WTC11 (cell line): ENCODE measurements at regions not wholly inside any gene's neighbourhood (a gene's known extent, or its start where the extent isn't known, plus 50 kb on each side); places are given as distances from the start of the nearest gene placed in this dataset.

Experiments used
- ATF6 ChIP-seq: sonication (generic); formaldehyde crosslinking; IDR thresholded peaks from 2 replicates; pipeline ENCODE4 v1.8.1; 2023; ENCODE audit warnings: mild to moderate bottlenecking, missing genetic modification reagents
- CTCF ChIP-seq: fragments of 200-600 bp; IDR thresholded peaks from 2 replicates; pipeline ENCODE4 v1.8.0; 2022; ENCODE audit warnings: antibody characterized with exemption
- ESRRA ChIP-seq: sonication (generic); formaldehyde crosslinking; IDR thresholded peaks from 2 replicates; pipeline ENCODE4 v1.8.1; 2022; ENCODE audit warnings: mild to moderate bottlenecking, missing genetic modification reagents, borderline replicate concordance
- FOXP1 ChIP-seq: sonication (generic); formaldehyde crosslinking; IDR thresholded peaks from 2 replicates; pipeline ENCODE4 v1.8.0; 2022; ENCODE audit warnings: missing genetic modification reagents, mild to moderate bottlenecking, moderate library complexity, borderline replicate concordance
- NR3C1 ChIP-seq: sonication (generic); formaldehyde crosslinking; conservative IDR thresholded peaks from 2 replicates; pipeline ENCODE4 v1.8.1; 2023; ENCODE audit warnings: low read depth, mild to moderate bottlenecking, missing genetic modification reagents
- STAT6 ChIP-seq: sonication (generic); formaldehyde crosslinking; conservative IDR thresholded peaks from 2 replicates; pipeline ENCODE4 v1.8.1; 2023; ENCODE audit warnings: mild to moderate bottlenecking, low read depth, missing genetic modification reagents, moderate library complexity
- ZBTB43 ChIP-seq: sonication (generic); formaldehyde crosslinking; IDR thresholded peaks from 2 replicates; pipeline ENCODE4 v1.8.1; 2023; ENCODE audit warnings: mild to moderate bottlenecking, missing genetic modification reagents
- ZNF121 ChIP-seq: sonication (generic); formaldehyde crosslinking; IDR thresholded peaks from 2 replicates; pipeline ENCODE4 v1.8.0; 2023; ENCODE audit warnings: missing genetic modification reagents

- TF ChIP-seq CTCF (no peak), STAT6 (no peak), FOXP1 (CRISPR knock-in tag) (no peak), ESRRA (CRISPR knock-in tag) (no peak), ZNF121 (CRISPR knock-in tag) (no peak), ATF6 (no peak), ZBTB43 (CRISPR knock-in tag) (no peak), NR3C1 (CRISPR knock-in tag) (no peak)
Measured at GRCh38 chr4:29336861-29337260, 1383.3 kb upstream of the PCDH7 start.
